Suprapubic skin (tissue), 4 donors: ENCODE measurements at regions not wholly inside any gene's neighbourhood (a gene's known extent, or its start where the extent isn't known, plus 50 kb on each side); places are given as distances from the start of the nearest gene placed in this dataset.

ENCODE experiments used
- CTCF ChIP-seq, 2 donors: fragments of 200-600 bp in 1 of 2; fragments of 450-650 bp in 1 of 2; sonication (generic) in 1 of 2; IDR thresholded peaks; one replicate each; pipeline ENCODE4 v1.5.1; 2016 to 2019; ENCODE audit warnings: antibody characterized with exemption in 2 of 2, mild to moderate bottlenecking in 1 of 2, moderate library complexity in 1 of 2
- POLR2A ChIP-seq, 2 donors: fragments of 450-650 bp; IDR thresholded peaks; one replicate each; pipeline ENCODE4 v1.6.1; 2017; ENCODE audit warnings: antibody characterized with exemption in 2 of 2, mild to moderate bottlenecking in 2 of 2, moderate library complexity in 2 of 2
- POLR2AphosphoS5 ChIP-seq, 3 donors: sonication (generic); formaldehyde crosslinking; IDR thresholded peaks; one replicate each; pipeline ENCODE4 v1.6.1; 2017; ENCODE audit warnings: antibody characterized with exemption in 3 of 3

DNA sequence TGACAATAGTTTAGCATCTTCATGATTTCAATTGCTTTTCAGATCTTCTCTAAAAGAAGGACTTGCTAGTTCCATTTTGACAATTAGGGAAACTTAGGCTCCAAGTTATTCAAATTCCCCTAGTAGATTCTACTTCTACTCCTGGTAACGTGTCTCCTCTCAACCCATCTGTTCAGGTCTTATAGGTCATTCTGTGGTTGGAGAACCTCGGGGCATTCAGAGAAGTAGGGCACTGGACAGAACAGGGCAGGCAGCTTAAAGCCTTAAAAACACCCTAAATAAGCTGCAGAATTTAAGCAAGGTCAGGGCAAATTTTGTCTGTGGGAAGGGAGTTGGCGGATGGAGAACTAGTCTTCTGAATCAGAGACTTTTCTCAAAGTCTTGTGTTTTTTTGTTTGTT, 132.4 kb downstream of the TMEM174 start:
- TF ChIP-seq POLR2AphosphoS5 (IDR thresholded peaks at IDR 0.05) (no peak), POLR2A (IDR thresholded peaks at IDR 0.05) (no peak), CTCF (IDR thresholded peaks at IDR 0.05) (no peak)
